ENCODE measurements at regions not wholly inside any gene's neighbourhood (a gene's known extent, or its start where the extent isn't known, plus 50 kb on each side); places are given as distances from the start of the nearest gene placed in this dataset.

- in situ Hi-C loops (cut with HindIII; ENCODE audit: low sequenced_read_pairs), result no loop called here
- no peak for DNase-seq (ENCODE audit: low read depth, low spot score)
- no peak for TF ChIP-seq CTCF (IDR thresholded peaks at IDR 0.05; ENCODE audit: low read depth, low read length)
- H3K4me3 ChIP-seq (ENCODE audit: low read depth, low read length), result no peak overlapping the region
Measured at GRCh38 chr5:159785656-159786055, 130.6 kb upstream of the ADRA1B start.

- no peak for TF ChIP-seq CTCF (IDR thresholded peaks at IDR 0.05; ENCODE audit: low read depth, low read length)
- in situ Hi-C loops (cut with HindIII; ENCODE audit: low sequenced_read_pairs), result no loop called here
- no peak for DNase-seq (ENCODE audit: low read depth, low spot score)
- H3K4me3 ChIP-seq (ENCODE audit: low read depth, low read length), result no peak overlapping the region
Measured at GRCh38 chr5:159786201-159786600, 130.1 kb upstream of the ADRA1B start.

- peak; percentile 68 for DNase-seq (ENCODE audit: low read depth, low spot score)
- TF ChIP-seq CTCF (IDR thresholded peaks at IDR 0.05; ENCODE audit: low read depth, low read length), result no peak
- H3K4me3 ChIP-seq (ENCODE audit: low read depth, low read length), result no peak overlapping the region
- in situ Hi-C loops (cut with HindIII; ENCODE audit: low sequenced_read_pairs), result no loop called here
Measured at GRCh38 chr5:159786901-159787691, 129.2 kb upstream of the ADRA1B start.

- DNase-seq (ENCODE audit: low read depth, low spot score), result no peak
- no peak for TF ChIP-seq CTCF (IDR thresholded peaks at IDR 0.05; ENCODE audit: low read depth, low read length)
- in situ Hi-C loops (cut with HindIII; ENCODE audit: low sequenced_read_pairs), result no loop called here
- H3K4me3 ChIP-seq (ENCODE audit: low read depth, low read length), result no peak overlapping the region
Measured at GRCh38 chr5:159787837-159788236, 128.4 kb upstream of the ADRA1B start.

GRCh38 chr5:159788835-159789331, 127.4 kb upstream of the ADRA1B start:
- TF ChIP-seq CTCF (IDR thresholded peaks at IDR 0.05; ENCODE audit: low read depth, low read length), result no peak
- in situ Hi-C loops (cut with HindIII; ENCODE audit: low sequenced_read_pairs), result no loop called here
- no peak overlapping the region for H3K4me3 ChIP-seq (ENCODE audit: low read depth, low read length)
- no peak for DNase-seq (ENCODE audit: low read depth, low spot score)

GRCh38 chr5:159792180-159792579, 124.1 kb upstream of the ADRA1B start:
- in situ Hi-C loops (cut with HindIII; ENCODE audit: low sequenced_read_pairs), result no loop called here
- no peak for TF ChIP-seq CTCF (IDR thresholded peaks at IDR 0.05; ENCODE audit: low read depth, low read length)
- DNase-seq (ENCODE audit: low read depth, low spot score), result no peak
- H3K4me3 ChIP-seq (ENCODE audit: low read depth, low read length), result no peak overlapping the region
